Stomach (tissue), 4 donors: ENCODE measurements at regions not wholly inside any gene's neighbourhood (a gene's known extent, or its start where the extent isn't known, plus 50 kb on each side); places are given as distances from the start of the nearest gene placed in this dataset.

Source experiments
- CTCF ChIP-seq, 7 experiments: fragments of 450-650 bp in 4 of 7; fragments of 200-600 bp in 3 of 7; sonication (generic) in 3 of 7; IDR thresholded peaks; one replicate each; pipeline ENCODE4 v1.5.1; 2016 to 2019; ENCODE audit warnings: antibody characterized with exemption in 7 of 7, control low read depth in 2 of 7, mild to moderate bottlenecking in 1 of 7
- POLR2A ChIP-seq, 4 donors: fragments of 450-650 bp; IDR thresholded peaks; one replicate each; pipeline ENCODE4 v1.6.1; 2016; ENCODE audit warnings: antibody characterized with exemption in 4 of 4, control low read depth in 2 of 4, mild to moderate bottlenecking in 1 of 4, moderate library complexity in 1 of 4
- POLR2AphosphoS5 ChIP-seq, 3 donors: sonication (generic); formaldehyde crosslinking; IDR thresholded peaks; one replicate each; pipeline ENCODE4 v1.6.1; 2016; ENCODE audit warnings: antibody characterized with exemption in 3 of 3

GRCh38 chr11:96614101-96614500, 224.3 kb downstream of the JRKL start:
- TF ChIP-seq CTCF (IDR thresholded peaks at IDR 0.05) (no peak), POLR2A (IDR thresholded peaks at IDR 0.05) (no peak), POLR2AphosphoS5 (IDR thresholded peaks at IDR 0.05) (no peak)
